GM06990 (cell line): ENCODE measurements at regions not wholly inside any gene's neighbourhood (a gene's known extent, or its start where the extent isn't known, plus 50 kb on each side); places are given as distances from the start of the nearest gene placed in this dataset.

Experiments used
- DNase-seq: peaks from one replicate; pipeline ENCODE4 v3.0.0-alpha.2; 2011; ENCODE audit not compliant: insufficient read length; ENCODE audit errors: extremely low read depth
- H3K27me3 ChIP-seq: replicated peaks from 2 replicates; pipeline ENCODE4 v1.6.0; 2011; ENCODE audit warnings: low read length; ENCODE audit not compliant: control insufficient read depth, insufficient read depth
- H3K36me3 ChIP-seq: 2 replicates; pipeline ENCODE4 v1.5.1; 2011; ENCODE audit warnings: low read length; ENCODE audit not compliant: control insufficient read depth, insufficient read depth
- H3K4me3 ChIP-seq: replicated peaks from 2 replicates; pipeline ENCODE4 v1.5.1; 2011; ENCODE audit warnings: low read depth, mild to moderate bottlenecking, control low read depth, low read length
- CTCF ChIP-seq: IDR thresholded peaks from 2 replicates; pipeline ENCODE4 v1.5.1; 2011; ENCODE audit warnings: low read length, control low read depth, mild to moderate bottlenecking, inconsistent platforms; ENCODE audit not compliant: insufficient read depth, poor library complexity, severe bottlenecking

GRCh38 chr13:89790696-89791095 lies 1556.8 kb upstream of the MIR17HG start:
- DNase-seq: no peak
- Histone ChIP-seq H3K27me3 (no peaks in the 10 kb centered on the region), H3K36me3 (no peaks in the 10 kb centered on the region), H3K4me3 (no peak overlapping the region)
- no peak for TF ChIP-seq CTCF

DNA sequence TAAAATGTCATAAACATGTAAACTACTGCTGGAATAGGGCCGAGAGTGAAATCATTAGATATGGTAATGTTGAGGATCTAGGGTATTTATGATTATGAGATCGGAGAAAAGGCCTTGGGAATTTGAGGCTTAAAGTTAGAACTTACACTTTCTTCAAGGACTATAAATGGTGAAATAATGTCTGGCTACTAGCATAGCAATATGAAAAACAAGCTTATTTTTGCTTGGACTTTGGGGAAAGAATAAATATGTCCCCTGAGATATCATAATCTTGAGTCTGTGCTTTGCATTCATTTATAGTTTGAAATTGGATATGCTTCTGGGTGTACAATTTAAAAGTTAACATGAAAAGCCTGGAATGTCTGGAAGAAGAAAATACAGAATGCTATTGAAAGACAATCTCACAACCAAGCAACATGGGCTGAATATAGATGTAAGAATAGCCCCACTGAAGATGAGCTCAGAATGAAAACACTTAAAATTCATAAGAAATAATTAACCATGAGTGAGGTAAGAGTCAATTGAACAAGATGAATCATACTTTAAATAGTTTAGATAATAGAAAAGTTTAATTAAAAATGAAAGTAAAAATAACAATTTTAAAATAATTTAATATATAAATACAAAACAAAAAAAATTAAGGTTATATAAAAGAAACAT lies 1555.4 kb upstream of the MIR17HG start:
- TF ChIP-seq CTCF: no peak
- H3K36me3 ChIP-seq: no peaks in the 10 kb centered on the region
- DNase-seq: no peak
- H3K27me3 ChIP-seq: no peaks in the 10 kb centered on the region
- H3K4me3 ChIP-seq: no peak overlapping the region

DNA sequence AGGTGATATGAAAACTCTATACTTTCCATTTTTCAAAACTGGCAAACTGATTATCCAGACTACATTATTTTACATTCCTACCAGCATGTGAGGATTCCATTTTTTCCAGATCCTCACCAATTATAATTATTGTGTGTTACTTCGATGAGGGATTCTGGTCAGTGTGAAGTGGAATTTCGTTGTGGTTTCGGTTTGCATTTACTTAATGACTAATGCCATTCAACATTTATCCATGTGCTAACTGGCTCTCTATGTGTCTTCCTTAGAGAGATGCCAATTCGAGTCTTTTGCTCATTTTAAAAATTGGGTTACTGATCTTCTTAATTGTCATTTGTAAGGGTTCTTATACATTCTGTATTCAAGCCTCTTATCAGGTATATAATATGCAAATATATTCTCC lies 1551.3 kb upstream of the MIR17HG start:
- no peak for TF ChIP-seq CTCF
- Histone ChIP-seq H3K4me3 (no peak overlapping the region), H3K27me3 (no peaks in the 10 kb centered on the region), H3K36me3 (no peaks in the 10 kb centered on the region)
- DNase-seq: no peak

- Histone ChIP-seq H3K36me3 (no peaks in the 10 kb centered on the region), H3K4me3 (no peak overlapping the region), H3K27me3 (no peaks in the 10 kb centered on the region)
- DNase-seq: no peak
- no peak for TF ChIP-seq CTCF
Measured at GRCh38 chr13:89803839-89804238, 1543.6 kb upstream of the MIR17HG start.

- Histone ChIP-seq H3K4me3 (no peak overlapping the region), H3K27me3 (no peaks in the 10 kb centered on the region), H3K36me3 (no peaks in the 10 kb centered on the region)
- DNase-seq: no peak
- no peak for TF ChIP-seq CTCF
Measured at GRCh38 chr13:89806594-89806993, 1540.9 kb upstream of the MIR17HG start.

GRCh38 chr13:89812856-89813255 lies 1534.6 kb upstream of the MIR17HG start:
- DNase-seq: no peak
- Histone ChIP-seq H3K36me3 (no peaks in the 10 kb centered on the region), H3K27me3 (no peaks in the 10 kb centered on the region), H3K4me3 (no peak overlapping the region)
- no peak for TF ChIP-seq CTCF
